NT2/D1 (cell line): ENCODE measurements at regions not wholly inside any gene's neighbourhood (a gene's known extent, or its start where the extent isn't known, plus 50 kb on each side); places are given as distances from the start of the nearest gene placed in this dataset.

Experiments used
- SUZ12 ChIP-seq: IDR thresholded peaks from 2 replicates; pipeline ENCODE4 v1.6.1; 2011; ENCODE audit not compliant: insufficient read length, insufficient read depth; ENCODE audit errors: extremely low read depth
- YY1 ChIP-seq: IDR thresholded peaks from 2 replicates; pipeline ENCODE4 v1.6.1; 2011; ENCODE audit not compliant: insufficient read length, insufficient read depth

GRCh38 chr15:25993506-25993905 is 130.4 kb upstream of the ATP10A start:
- TF ChIP-seq SUZ12: no peak
- no peak for TF ChIP-seq YY1
